ENCODE measurements at regions not wholly inside any gene's neighbourhood (a gene's known extent, or its start where the extent isn't known, plus 50 kb on each side); places are given as distances from the start of the nearest gene placed in this dataset.
A peak's percentile ranks its signal among the peaks of the same experiment; 100 is the strongest.

- TF ChIP-seq, protein P1, sequence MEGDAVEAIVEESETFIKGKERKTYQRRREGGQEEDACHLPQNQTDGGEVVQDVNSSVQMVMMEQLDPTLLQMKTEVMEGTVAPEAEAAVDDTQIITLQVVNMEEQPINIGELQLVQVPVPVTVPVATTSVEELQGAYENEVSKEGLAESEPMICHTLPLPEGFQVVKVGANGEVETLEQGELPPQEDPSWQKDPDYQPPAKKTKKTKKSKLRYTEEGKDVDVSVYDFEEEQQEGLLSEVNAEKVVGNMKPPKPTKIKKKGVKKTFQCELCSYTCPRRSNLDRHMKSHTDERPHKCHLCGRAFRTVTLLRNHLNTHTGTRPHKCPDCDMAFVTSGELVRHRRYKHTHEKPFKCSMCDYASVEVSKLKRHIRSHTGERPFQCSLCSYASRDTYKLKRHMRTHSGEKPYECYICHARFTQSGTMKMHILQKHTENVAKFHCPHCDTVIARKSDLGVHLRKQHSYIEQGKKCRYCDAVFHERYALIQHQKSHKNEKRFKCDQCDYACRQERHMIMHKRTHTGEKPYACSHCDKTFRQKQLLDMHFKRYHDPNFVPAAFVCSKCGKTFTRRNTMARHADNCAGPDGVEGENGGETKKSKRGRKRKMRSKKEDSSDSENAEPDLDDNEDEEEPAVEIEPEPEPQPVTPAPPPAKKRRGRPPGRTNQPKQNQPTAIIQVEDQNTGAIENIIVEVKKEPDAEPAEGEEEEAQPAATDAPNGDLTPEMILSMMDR (conservative IDR thresholded peaks at IDR 0.05; ENCODE audit: low read length), result no peak
- no peak overlapping the region for H3K4me3 ChIP-seq (ENCODE audit: low read length)
- no peak for DNase-seq (ENCODE audit: low read depth)
These were observed 88.6 kb downstream of the GTPBP8 start for GRCh38 chr3:113079218-113079961.

DNA sequence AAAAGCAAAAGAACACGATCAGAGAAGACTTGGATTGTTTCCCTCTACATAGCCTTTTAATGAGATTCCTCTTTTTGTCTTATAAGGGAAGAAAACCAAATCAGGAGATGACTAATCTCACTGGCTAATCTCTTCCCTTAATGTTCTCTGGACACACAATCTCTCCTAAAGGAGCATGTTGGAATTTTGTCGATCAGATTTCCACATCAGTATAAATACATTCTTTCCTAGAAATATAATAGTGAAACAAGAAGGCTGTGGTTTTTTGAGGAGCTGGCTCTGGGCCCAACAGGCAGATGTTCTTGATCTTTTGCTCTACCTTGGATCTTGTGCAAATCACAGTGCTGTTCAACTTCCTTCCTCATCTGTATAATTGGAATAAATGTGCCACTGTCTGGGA, 94.0 kb downstream of the GTPBP8 start:
- peak; percentile 95 for DNase-seq (ENCODE audit: low read depth)
- TF ChIP-seq, protein P1 (conservative IDR thresholded peaks at IDR 0.05; ENCODE audit: low read length), result no peak
- no peak overlapping the region for H3K4me3 ChIP-seq (ENCODE audit: low read length)

- TF ChIP-seq, protein P1 (conservative IDR thresholded peaks at IDR 0.05; ENCODE audit: low read length), result peak; percentile 25
- peak; percentile 32 for DNase-seq (ENCODE audit: low read depth)
- H3K4me3 ChIP-seq (ENCODE audit: low read length), result no peak overlapping the region
These were observed 96.0 kb downstream of the GTPBP8 start for GRCh38 chr3:113086560-113087461.

- TF ChIP-seq, protein P1 (conservative IDR thresholded peaks at IDR 0.05; ENCODE audit: low read length), result no peak
- no peak for DNase-seq (ENCODE audit: low read depth)
- no peak overlapping the region for H3K4me3 ChIP-seq (ENCODE audit: low read length)
These were observed 97.8 kb downstream of the GTPBP8 start for GRCh38 chr3:113088616-113089015.

GRCh38 chr3:113091417-113091816, 100.6 kb downstream of the GTPBP8 start:
- TF ChIP-seq, protein P1 (conservative IDR thresholded peaks at IDR 0.05; ENCODE audit: low read length), result no peak
- no peak overlapping the region for H3K4me3 ChIP-seq (ENCODE audit: low read length)
- no peak for DNase-seq (ENCODE audit: low read depth)

DNA sequence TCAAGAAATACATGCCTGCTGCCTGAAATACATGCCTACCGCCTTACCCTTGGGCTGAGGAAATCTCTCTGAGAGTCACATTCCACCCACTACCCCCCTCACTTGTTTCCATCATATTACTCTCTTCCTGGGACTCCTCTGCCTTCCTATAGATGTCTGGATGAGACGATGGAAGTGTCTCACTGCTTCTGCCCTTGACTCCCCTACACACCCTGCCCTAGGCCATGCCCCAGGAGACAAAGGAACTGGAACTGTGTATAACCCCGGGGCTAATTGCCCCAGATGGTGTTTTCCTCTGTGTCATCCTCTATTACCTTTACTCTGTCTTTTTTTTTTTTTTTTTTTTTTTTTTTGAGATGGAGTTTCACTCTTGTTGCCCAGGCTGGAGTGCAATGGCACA, 102.0 kb downstream of the GTPBP8 start:
- no peak overlapping the region for H3K4me3 ChIP-seq (ENCODE audit: low read length)
- TF ChIP-seq, protein P1 (conservative IDR thresholded peaks at IDR 0.05; ENCODE audit: low read length), result no peak
- no peak for DNase-seq (ENCODE audit: low read depth)

Measured in AG10803 (cell line).